ENCODE measurements at regions not wholly inside any gene's neighbourhood (a gene's known extent, or its start where the extent isn't known, plus 50 kb on each side); places are given as distances from the start of the nearest gene placed in this dataset.

GRCh38 chr7:130894146-130894908 is 160.3 kb upstream of the KLF14 start (continued):
- TF ChIP-seq ZNF280D (tag by site-specific recombination; IDR thresholded peaks at IDR 0.05) (no peak), ZNF366 (tag by site-specific recombination; conservative IDR thresholded peaks at IDR 0.05) (peak; percentile 68), REPIN1 (tag by site-specific recombination; IDR thresholded peaks at IDR 0.05; ENCODE audit: low read depth) (no peak), INSM2 (tag by site-specific recombination; IDR thresholded peaks at IDR 0.05) (0 out of 2 replicates have a peak, but pooled peaks have one; percentile 43), ZNF530 (tag by site-specific recombination; IDR thresholded peaks at IDR 0.05; ENCODE audit: low read depth) (no peak), RBAK (tag by site-specific recombination; IDR thresholded peaks at IDR 0.05) (no peak), ZNF76 (tag by site-specific recombination; IDR thresholded peaks at IDR 0.05; ENCODE audit: borderline replicate concordance, low read depth) (no peak), ZNF610 (tag by site-specific recombination; IDR thresholded peaks at IDR 0.05; ENCODE audit: borderline replicate concordance) (no peak), ZXDB (tag by site-specific recombination; IDR thresholded peaks at IDR 0.05) (no peak), ZNF302 (tag by site-specific recombination; IDR thresholded peaks at IDR 0.05; ENCODE audit: low read depth) (no peak), ZNF777 (tag by site-specific recombination; IDR thresholded peaks at IDR 0.05; ENCODE audit: borderline replicate concordance) (no peak), MZF1 (tag by site-specific recombination; IDR thresholded peaks at IDR 0.05; ENCODE audit: borderline replicate concordance) (no peak), ZNF571 (tag by site-specific recombination; IDR thresholded peaks at IDR 0.05) (no peak), ZNF335 (tag by site-specific recombination; conservative IDR thresholded peaks at IDR 0.05) (no peak), ATF2 (tag by site-specific recombination; IDR thresholded peaks at IDR 0.05; ENCODE audit: low read depth) (no peak), ZFHX2 (tag by site-specific recombination; conservative IDR thresholded peaks at IDR 0.05) (no peak), ZNF660 (tag by site-specific recombination; IDR thresholded peaks at IDR 0.05) (no peak), TRIM28 (IDR thresholded peaks at IDR 0.05; ENCODE audit: borderline replicate concordance, low read length) (no peak), ZNF223 (tag by site-specific recombination; IDR thresholded peaks at IDR 0.05) (no peak), ZNF645 (tag by site-specific recombination; IDR thresholded peaks at IDR 0.05) (no peak), ZNF19 (tag by site-specific recombination; IDR thresholded peaks at IDR 0.05; ENCODE audit: low read depth) (no peak), REST (tag by site-specific recombination; IDR thresholded peaks at IDR 0.05) (no peak), ZBTB10 (tag by site-specific recombination; IDR thresholded peaks at IDR 0.05) (0 out of 2 replicates have a peak, but pooled peaks have one; percentile 22), PRDM1 (tag by site-specific recombination; IDR thresholded peaks at IDR 0.05) (0 out of 2 replicates have a peak, but pooled peaks have one; percentile 10)

Data from HEK293 (cell line).